Upper lobe of right lung (tissue), 1 donor: ENCODE measurements at regions not wholly inside any gene's neighbourhood (a gene's known extent, or its start where the extent isn't known, plus 50 kb on each side); places are given as distances from the start of the nearest gene placed in this dataset.

Experiments used
- ATAC-seq: fragments of 200-7000 bp; cut with Tn5 transposase; one replicate; pipeline ENCODE4 v1.9.1; 2020; ENCODE audit warnings: mild to moderate bottlenecking, moderate library complexity
- DNase-seq: peaks from one replicate; pipeline ENCODE4 v3.0.0-alpha.2; 2020
- H3K27ac ChIP-seq: fragments of 200-600 bp; one replicate; pipeline ENCODE4 v1.8.0; 2022
- H3K27me3 ChIP-seq: fragments of 200-600 bp; one replicate; pipeline ENCODE4 v1.8.0; 2022; ENCODE audit warnings: mild to moderate bottlenecking
- H3K36me3 ChIP-seq: fragments of 200-600 bp; one replicate; pipeline ENCODE4 v1.8.0; 2022
- H3K4me1 ChIP-seq: fragments of 200-600 bp; one replicate; pipeline ENCODE4 v1.8.0; 2022
- H3K4me3 ChIP-seq: fragments of 200-600 bp; one replicate; pipeline ENCODE4 v1.8.0; 2022; ENCODE audit warnings: mild to moderate bottlenecking
- H3K9me3 ChIP-seq: fragments of 200-600 bp; one replicate; pipeline ENCODE4 v1.8.0; 2022
- CTCF ChIP-seq: fragments of 200-600 bp; IDR thresholded peaks from one replicate; pipeline ENCODE4 v1.8.0; 2022; ENCODE audit warnings: antibody characterized with exemption
- intact Hi-C: fragments of 100-400 bp; cut with DNase I; formaldehyde crosslinking; loops from one replicate; pipeline ENCODE4 v1.11.0; 2022
- donor health status: DM: no; HTN: yes; CAD: no; lungs with severe emphysema.

DNA sequence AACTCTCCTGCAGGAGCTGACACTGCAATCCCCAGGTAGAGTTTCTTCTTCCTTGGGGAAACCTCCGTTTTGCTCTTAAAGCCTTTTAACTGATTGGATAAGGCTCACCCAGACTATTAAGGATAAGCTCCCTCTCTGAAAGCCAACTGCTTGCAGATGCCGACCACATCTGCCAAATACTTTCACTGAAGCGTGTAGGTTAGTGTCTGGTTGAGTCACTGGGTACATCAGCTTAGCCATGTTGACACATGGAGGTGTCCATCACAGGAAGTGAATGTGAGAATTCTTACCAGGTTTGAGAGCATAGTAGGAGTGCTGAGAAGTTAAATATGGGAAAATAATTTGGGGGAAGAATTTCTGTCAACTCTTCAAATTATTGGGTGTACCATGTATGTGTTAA lies 202.0 kb downstream of the AJAP1 start:
- H3K9me3 ChIP-seq, result no peaks in the 10 kb centered on the region
- no peak overlapping the region for H3K4me3 ChIP-seq
- H3K4me1 ChIP-seq, result no peaks in the 10 kb centered on the region
- H3K27ac ChIP-seq, result no peak overlapping the region
- intact Hi-C loops, result no loop called here
- no peaks in the 10 kb centered on the region for H3K27me3 ChIP-seq
- no peak for DNase-seq
- ATAC-seq, result no peak
- no peaks in the 10 kb centered on the region for H3K36me3 ChIP-seq
- TF ChIP-seq CTCF, result no peak

DNA sequence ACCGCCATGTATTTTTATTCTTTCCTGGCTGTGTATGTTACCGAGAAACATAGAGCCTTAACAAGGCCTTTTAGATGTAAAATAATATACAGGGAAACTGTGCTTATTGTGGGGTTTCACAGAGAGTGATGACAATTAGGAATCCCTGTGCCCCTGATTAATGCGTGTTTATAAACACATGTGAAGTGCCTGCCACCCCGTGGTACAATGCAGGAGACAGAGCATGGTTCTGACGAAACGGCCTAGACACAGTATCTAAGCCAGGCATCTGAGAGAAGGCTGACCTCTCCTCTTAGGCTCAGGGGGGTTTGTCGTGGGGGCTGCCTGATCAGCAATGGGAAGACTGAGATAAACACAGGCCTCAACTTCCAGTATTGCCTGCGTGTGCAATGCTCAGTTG lies 200.0 kb downstream of the AJAP1 start:
- Histone ChIP-seq H3K4me1 (no peaks in the 10 kb centered on the region), H3K36me3 (no peaks in the 10 kb centered on the region), H3K27ac (no peak overlapping the region), H3K9me3 (no peaks in the 10 kb centered on the region), H3K27me3 (no peaks in the 10 kb centered on the region), H3K4me3 (no peak overlapping the region)
- no peak for TF ChIP-seq CTCF
- DNase-seq (no peak), ATAC-seq (no peak)
- intact Hi-C loops, result no loop called here

DNA sequence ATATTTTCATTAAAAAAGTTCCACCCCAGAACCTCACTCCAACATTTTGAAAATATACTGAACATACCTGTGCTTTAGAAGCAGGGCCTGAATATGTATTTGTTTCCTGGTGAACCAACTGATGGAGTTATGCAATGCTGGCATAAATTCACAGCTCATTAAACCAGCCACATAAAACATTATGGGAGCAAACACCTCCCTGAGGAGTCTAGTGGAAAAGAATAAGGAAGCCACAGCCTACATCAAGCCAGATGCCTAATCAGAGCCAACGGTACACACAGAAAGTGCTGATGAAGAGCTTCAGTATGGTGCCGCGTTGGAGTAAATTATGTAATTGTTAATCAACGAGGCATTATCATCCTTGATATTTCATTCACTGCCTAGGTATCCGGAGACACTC lies 199.5 kb downstream of the AJAP1 start:
- H3K27ac ChIP-seq, result no peak overlapping the region
- no peak for DNase-seq
- intact Hi-C loops, result no loop called here
- TF ChIP-seq CTCF, result no peak
- no peaks in the 10 kb centered on the region for H3K4me1 ChIP-seq
- no peaks in the 10 kb centered on the region for H3K9me3 ChIP-seq
- no peaks in the 10 kb centered on the region for H3K27me3 ChIP-seq
- H3K4me3 ChIP-seq, result no peak overlapping the region
- H3K36me3 ChIP-seq, result no peaks in the 10 kb centered on the region
- ATAC-seq, result no peak

GRCh38 chr1:4851385-4852065 lies 197.1 kb downstream of the AJAP1 start:
- Histone ChIP-seq H3K27ac (no peak overlapping the region), H3K4me1 (no peaks in the 10 kb centered on the region), H3K27me3 (no peaks in the 10 kb centered on the region), H3K9me3 (no peaks in the 10 kb centered on the region), H3K36me3 (no peaks in the 10 kb centered on the region), H3K4me3 (no peak overlapping the region)
- ATAC-seq (no peak), DNase-seq (no peak)
- intact Hi-C loops, result no loop called here
- TF ChIP-seq CTCF, result no peak

GRCh38 chr1:4848431-4848830 lies 194.0 kb downstream of the AJAP1 start:
- intact Hi-C loops, result no loop called here
- Histone ChIP-seq H3K27ac (no peak overlapping the region), H3K4me3 (no peak overlapping the region), H3K4me1 (no peaks in the 10 kb centered on the region), H3K36me3 (no peaks in the 10 kb centered on the region), H3K9me3 (no peaks in the 10 kb centered on the region), H3K27me3 (no peaks in the 10 kb centered on the region)
- DNase-seq (no peak), ATAC-seq (no peak)
- TF ChIP-seq CTCF, result no peak

DNA sequence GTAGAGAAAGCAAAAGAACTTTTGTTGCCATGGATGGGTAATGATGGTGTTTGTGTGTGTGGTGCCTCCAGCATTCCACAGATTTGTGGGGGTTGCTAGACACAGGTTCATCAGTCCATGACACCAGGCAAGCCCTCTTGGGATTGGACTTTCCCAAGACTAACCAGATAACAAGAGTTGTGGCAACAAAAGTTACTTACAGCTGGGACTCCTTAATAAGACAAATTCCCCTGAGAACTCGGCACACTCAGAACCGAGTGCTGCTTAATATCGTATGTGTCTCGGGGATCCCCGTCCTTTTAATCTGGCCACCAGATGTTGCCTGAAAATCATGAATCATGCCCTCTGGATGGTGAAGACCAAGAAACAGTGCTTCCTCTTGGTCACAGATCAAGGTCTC lies 193.3 kb downstream of the AJAP1 start:
- H3K27ac ChIP-seq, result no peak overlapping the region
- no peak for DNase-seq
- no peak for ATAC-seq
- no peaks in the 10 kb centered on the region for H3K9me3 ChIP-seq
- TF ChIP-seq CTCF, result no peak
- H3K27me3 ChIP-seq, result no peaks in the 10 kb centered on the region
- no peak overlapping the region for H3K4me3 ChIP-seq
- H3K36me3 ChIP-seq, result no peaks in the 10 kb centered on the region
- intact Hi-C loops, result no loop called here
- H3K4me1 ChIP-seq, result no peaks in the 10 kb centered on the region
